Caki2 (cell line): ENCODE measurements at regions not wholly inside any gene's neighbourhood (a gene's known extent, or its start where the extent isn't known, plus 50 kb on each side); places are given as distances from the start of the nearest gene placed in this dataset.

Experiments used
- DNase-seq: peaks from one replicate; pipeline ENCODE4 v3.0.0-alpha.2; 2015; ENCODE audit warnings: low read depth
- in situ Hi-C: cut with HindIII; loops from 2 replicates; pipeline ENCODE4 v1.10.0; 2016; ENCODE audit warnings: low sequenced_read_pairs, low pct_unique_long_range_greater_than_20kb, mixed read lengths

GRCh38 chr11:27910186-27910931 is 197.6 kb downstream of the KIF18A start:
- in situ Hi-C loops = no loop called here
- peak; percentile 29 for DNase-seq

GRCh38 chr11:27909386-27909785 is 198.6 kb downstream of the KIF18A start:
- DNase-seq = no peak
- in situ Hi-C loops = no loop called here

- DNase-seq = no peak
- in situ Hi-C loops = no loop called here
These were observed 199.3 kb downstream of the KIF18A start for GRCh38 chr11:27908621-27909020.

- in situ Hi-C loops = no loop called here
- no peak for DNase-seq
These were observed 200.4 kb downstream of the KIF18A start for GRCh38 chr11:27907530-27907929.

GRCh38 chr11:27907091-27907490 is 200.9 kb downstream of the KIF18A start:
- no peak for DNase-seq
- in situ Hi-C loops = no loop called here

- DNase-seq = no peak
- in situ Hi-C loops = no loop called here
These were observed 203.4 kb downstream of the KIF18A start for GRCh38 chr11:27904358-27905055.

GRCh38 chr11:27902981-27903624 is 202.8 kb upstream of the BDNF start:
- DNase-seq = peak; percentile 12
- in situ Hi-C loops = no loop called here

- no peak for DNase-seq
- in situ Hi-C loops = no loop called here
These were observed 197.9 kb upstream of the BDNF start for GRCh38 chr11:27898166-27898565.

GRCh38 chr11:27896096-27896495 is 195.8 kb upstream of the BDNF start:
- in situ Hi-C loops = no loop called here

GRCh38 chr11:27894552-27894951 is 194.3 kb upstream of the BDNF start:
- no peak for DNase-seq
- in situ Hi-C loops = no loop called here

More at GRCh38 chr11:27896096-27896495, 195.8 kb upstream of the BDNF start:
- DNase-seq = no peak

GRCh38 chr11:27886857-27887256 is 186.6 kb upstream of the BDNF start:
- DNase-seq = no peak
- in situ Hi-C loops = no loop called here

GRCh38 chr11:27882066-27882697 is 181.9 kb upstream of the BDNF start:
- in situ Hi-C loops = no loop called here
- peak; percentile 22 for DNase-seq

- peak; percentile 30 for DNase-seq
- in situ Hi-C loops = no loop called here
These were observed 175.8 kb upstream of the BDNF start for GRCh38 chr11:27875831-27876775.

- in situ Hi-C loops = no loop called here
- no peak for DNase-seq
These were observed 175.0 kb upstream of the BDNF start for GRCh38 chr11:27874998-27875830.

- in situ Hi-C loops = no loop called here
These were observed 173.4 kb upstream of the BDNF start for GRCh38 chr11:27873664-27874063.

GRCh38 chr11:27871056-27871455 is 170.8 kb upstream of the BDNF start:
- in situ Hi-C loops = no loop called here
- DNase-seq = no peak

More at GRCh38 chr11:27873664-27874063, 173.4 kb upstream of the BDNF start:
- DNase-seq = no peak

- no peak for DNase-seq
- in situ Hi-C loops = no loop called here
These were observed 169.4 kb upstream of the BDNF start for GRCh38 chr11:27869701-27870100.
